GM23338 (cell line): ENCODE measurements at regions not wholly inside any gene's neighbourhood (a gene's known extent, or its start where the extent isn't known, plus 50 kb on each side); places are given as distances from the start of the nearest gene placed in this dataset.

Experiments used
- ATAC-seq: fragments of 200-7000 bp; cut with Tn5 transposase; 3 replicates; pipeline ENCODE4 v1.9.1; 2020
- DNase-seq: peaks from one replicate; pipeline ENCODE4 v3.0.0-alpha.2; 2015; ENCODE audit warnings: low spot score
- H2AFZ ChIP-seq: fragments of 200-600 bp; sonication (generic); 2 replicates; pipeline ENCODE4 v1.8.0; 2016; ENCODE audit warnings: antibody characterized with exemption, mild to moderate bottlenecking, moderate library complexity
- H3F3A ChIP-seq: fragments of 200-600 bp; sonication (generic); replicated peaks from 2 replicates; pipeline ENCODE4 v1.8.0; 2017; ENCODE audit warnings: antibody characterized with exemption, mixed run types, low read depth
- H3K27ac ChIP-seq: fragments of 200-600 bp; sonication (generic); 2 replicates; pipeline ENCODE4 v1.6.1; 2016; ENCODE audit warnings: low read depth
- H3K27me3 ChIP-seq: fragments of 200-600 bp; sonication (generic); 2 replicates; pipeline ENCODE4 v1.8.0; 2016; ENCODE audit warnings: mild to moderate bottlenecking, mixed run types, moderate library complexity; ENCODE audit not compliant: insufficient read depth
- H3K36me3 ChIP-seq: fragments of 200-600 bp; sonication (generic); 2 replicates; pipeline ENCODE4 v1.8.0; 2016; ENCODE audit warnings: mild to moderate bottlenecking; ENCODE audit not compliant: insufficient read depth
- H3K4me1 ChIP-seq: fragments of 200-600 bp; sonication (generic); 2 replicates; pipeline ENCODE4 v1.8.0; 2016; ENCODE audit warnings: mild to moderate bottlenecking, moderate library complexity; ENCODE audit not compliant: insufficient read depth
- H3K4me2 ChIP-seq: fragments of 200-600 bp; sonication (generic); 2 replicates; pipeline ENCODE4 v1.7.1; 2017; ENCODE audit warnings: mixed run types
- H3K4me3 ChIP-seq: fragments of 200-600 bp; sonication (generic); 2 replicates; pipeline ENCODE4 v1.6.1; 2016; ENCODE audit warnings: mixed run types
- H3K79me2 ChIP-seq: fragments of 200-600 bp; sonication (generic); replicated peaks from 2 replicates; pipeline ENCODE4 v1.8.0; 2017; ENCODE audit warnings: mild to moderate bottlenecking; ENCODE audit not compliant: insufficient read depth
- H3K9me2 ChIP-seq: fragments of 200-600 bp; sonication (generic); 2 replicates; pipeline ENCODE4 v1.8.0; 2017; ENCODE audit not compliant: insufficient read depth
- H4K20me1 ChIP-seq: fragments of 200-600 bp; sonication (generic); replicated peaks from 2 replicates; pipeline ENCODE4 v1.8.0; 2017; ENCODE audit warnings: mild to moderate bottlenecking; ENCODE audit not compliant: insufficient read depth
- H3K27ac Mint-ChIP-seq: 2 replicates; pipeline ENCODE4 v1.8.0; 2020; ENCODE audit warnings: inconsistent platforms, mild to moderate bottlenecking, moderate library complexity, mixed read lengths
- H3K27me3 Mint-ChIP-seq: 3 replicates; pipeline ENCODE4 v1.8.0; 2022; ENCODE audit warnings: low read depth, mild to moderate bottlenecking, moderate library complexity, mixed read lengths, inconsistent platforms; ENCODE audit not compliant: insufficient read depth, poor library complexity
- H3K36me3 Mint-ChIP-seq: 3 replicates; pipeline ENCODE4 v1.8.0; 2021; ENCODE audit warnings: low read depth, mild to moderate bottlenecking, inconsistent platforms, moderate library complexity, mixed read lengths
- H3K4me1 Mint-ChIP-seq: 3 replicates; pipeline ENCODE4 v1.8.0; 2020; ENCODE audit warnings: mild to moderate bottlenecking, inconsistent platforms, mixed read lengths
- H3K4me3 Mint-ChIP-seq: 3 replicates; pipeline ENCODE4 v1.8.0; 2021; ENCODE audit warnings: moderate library complexity, mild to moderate bottlenecking, inconsistent platforms, mixed read lengths
- H3K9me3 Mint-ChIP-seq: 3 replicates; pipeline ENCODE4 v1.8.0; 2020; ENCODE audit warnings: moderate library complexity, mild to moderate bottlenecking, inconsistent platforms, mixed read lengths
- EZH2 ChIP-seq: fragments of 200-600 bp; sonication (generic); IDR thresholded peaks from one replicate; pipeline ENCODE4 v1.8.0; 2017; ENCODE audit warnings: antibody characterized with exemption, mild to moderate bottlenecking, low read depth; ENCODE audit not compliant: unreplicated experiment
- POLR2AphosphoS5 ChIP-seq: IDR thresholded peaks from 2 replicates; pipeline ENCODE4 v1.6.1; 2016; ENCODE audit warnings: antibody characterized with exemption, low read depth
- STAT1 ChIP-seq: IDR thresholded peaks from one replicate; pipeline ENCODE4 v1.6.1; 2016; ENCODE audit warnings: antibody characterized with exemption; ENCODE audit not compliant: unreplicated experiment
- ZNF114 ChIP-seq: fragments of 250-450 bp; sonication (Bioruptor Pico); IDR thresholded peaks from 2 replicates; pipeline ENCODE4 v1.5.0; 2020; ENCODE audit warnings: mild to moderate bottlenecking, moderate library complexity
- TF ChIP-seq, protein P1 (sequence below), 2 experiments: fragments of 200-600 bp in 1 of 2; sonication (generic) in 1 of 2; conservative IDR thresholded peaks; 2 replicates each; pipeline versions ENCODE4 v1.5.1 to v1.6.1; 2016 to 2017; ENCODE audit warnings: antibody characterized with exemption in 2 of 2, low read depth in 2 of 2, mild to moderate bottlenecking in 2 of 2, moderate library complexity in 1 of 2
- TF ChIP-seq, protein P2 (sequence below): IDR thresholded peaks from 2 replicates; pipeline ENCODE4 v1.6.1; 2016; ENCODE audit warnings: antibody characterized with exemption

DNA sequence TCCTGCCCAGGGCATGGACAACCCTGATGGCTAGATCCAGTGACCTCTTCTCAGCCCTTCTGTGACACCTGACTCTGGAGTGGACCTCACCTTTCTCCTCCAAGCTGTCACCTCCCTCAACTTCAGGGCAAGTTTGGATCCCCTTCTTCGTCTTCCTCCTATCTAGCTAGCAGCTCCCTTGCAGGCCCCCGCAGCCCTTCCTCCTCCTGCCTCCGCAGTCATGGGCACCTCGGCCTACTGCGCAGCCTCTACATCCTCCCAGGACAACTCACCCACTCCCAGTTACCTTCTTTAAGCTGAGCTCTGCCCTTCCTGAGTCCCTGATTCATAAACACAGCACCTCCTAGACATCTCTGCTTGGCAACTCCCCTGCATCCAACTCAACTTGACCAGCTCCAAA is 61.3 kb upstream of the ID3 start:
- Histone ChIP-seq H3K27me3 (peaks cover 26% of the 10 kb centered on the region), H3F3A (peaks cover 15% of the 10 kb centered on the region), H3K27ac (no peak overlapping the region), H4K20me1 (no peaks in the 10 kb centered on the region), H3K36me3 (no peaks in the 10 kb centered on the region), H3K4me1 (peaks cover 4% of the 10 kb centered on the region; the same call in 1 of the 2 replicates), H3K4me2 (no peak overlapping the region), H3K4me3 (no peak overlapping the region), H3K79me2 (no peaks in the 10 kb centered on the region), H3K9me2 (0 out of 2 replicates have a peak, but pooled peaks cover 4% of the 10 kb centered on the region), H2AFZ (no peak overlapping the region)
- TF ChIP-seq, protein P1, sequence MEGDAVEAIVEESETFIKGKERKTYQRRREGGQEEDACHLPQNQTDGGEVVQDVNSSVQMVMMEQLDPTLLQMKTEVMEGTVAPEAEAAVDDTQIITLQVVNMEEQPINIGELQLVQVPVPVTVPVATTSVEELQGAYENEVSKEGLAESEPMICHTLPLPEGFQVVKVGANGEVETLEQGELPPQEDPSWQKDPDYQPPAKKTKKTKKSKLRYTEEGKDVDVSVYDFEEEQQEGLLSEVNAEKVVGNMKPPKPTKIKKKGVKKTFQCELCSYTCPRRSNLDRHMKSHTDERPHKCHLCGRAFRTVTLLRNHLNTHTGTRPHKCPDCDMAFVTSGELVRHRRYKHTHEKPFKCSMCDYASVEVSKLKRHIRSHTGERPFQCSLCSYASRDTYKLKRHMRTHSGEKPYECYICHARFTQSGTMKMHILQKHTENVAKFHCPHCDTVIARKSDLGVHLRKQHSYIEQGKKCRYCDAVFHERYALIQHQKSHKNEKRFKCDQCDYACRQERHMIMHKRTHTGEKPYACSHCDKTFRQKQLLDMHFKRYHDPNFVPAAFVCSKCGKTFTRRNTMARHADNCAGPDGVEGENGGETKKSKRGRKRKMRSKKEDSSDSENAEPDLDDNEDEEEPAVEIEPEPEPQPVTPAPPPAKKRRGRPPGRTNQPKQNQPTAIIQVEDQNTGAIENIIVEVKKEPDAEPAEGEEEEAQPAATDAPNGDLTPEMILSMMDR (conservative IDR thresholded peaks at IDR 0.05; ENCODE audit: low read depth in 2 of 2), result no peak
- TF ChIP-seq EZH2, result no peak
- Mint-ChIP-seq H3K4me3 (no peak overlapping the region; the same call in 2 of the 3 replicates), H3K27me3 (peaks cover 24% of the 10 kb centered on the region), H3K9me3 (no peaks in the 10 kb centered on the region; the same call in 2 of the 3 replicates), H3K4me1 (peaks cover 17% of the 10 kb centered on the region), H3K36me3 (no peaks in the 10 kb centered on the region), H3K27ac (no peak overlapping the region)
- ATAC-seq, result no peak
- no peak for DNase-seq

GRCh38 chr1:23619299-23620188 is 60.2 kb upstream of the ID3 start:
- Histone ChIP-seq H3K4me2 (peak overlapping the region; percentile 70), H4K20me1 (no peaks in the 10 kb centered on the region), H3K79me2 (no peaks in the 10 kb centered on the region), H3K4me3 (peak overlapping the region; percentile 53), H3K27me3 (peaks cover 26% of the 10 kb centered on the region), H3F3A (peaks cover 15% of the 10 kb centered on the region), H2AFZ (peak overlapping the region; percentile 18), H3K36me3 (no peaks in the 10 kb centered on the region), H3K9me2 (0 out of 2 replicates have a peak, but pooled peaks cover 4% of the 10 kb centered on the region), H3K27ac (no peak overlapping the region), H3K4me1 (peaks cover 4% of the 10 kb centered on the region; the same call in 1 of the 2 replicates)
- H3K27ac Mint-ChIP-seq, result no peak overlapping the region
- ATAC-seq, result peak; percentile 94
- H3K9me3 Mint-ChIP-seq, result no peaks in the 10 kb centered on the region; the same call in 2 of the 3 replicates
- H3K36me3 Mint-ChIP-seq, result no peaks in the 10 kb centered on the region
- DNase-seq, result peak; percentile 86
- peak overlapping the region; percentile 73 for H3K4me3 Mint-ChIP-seq
- no peak for TF ChIP-seq STAT1
- TF ChIP-seq, protein P2, sequence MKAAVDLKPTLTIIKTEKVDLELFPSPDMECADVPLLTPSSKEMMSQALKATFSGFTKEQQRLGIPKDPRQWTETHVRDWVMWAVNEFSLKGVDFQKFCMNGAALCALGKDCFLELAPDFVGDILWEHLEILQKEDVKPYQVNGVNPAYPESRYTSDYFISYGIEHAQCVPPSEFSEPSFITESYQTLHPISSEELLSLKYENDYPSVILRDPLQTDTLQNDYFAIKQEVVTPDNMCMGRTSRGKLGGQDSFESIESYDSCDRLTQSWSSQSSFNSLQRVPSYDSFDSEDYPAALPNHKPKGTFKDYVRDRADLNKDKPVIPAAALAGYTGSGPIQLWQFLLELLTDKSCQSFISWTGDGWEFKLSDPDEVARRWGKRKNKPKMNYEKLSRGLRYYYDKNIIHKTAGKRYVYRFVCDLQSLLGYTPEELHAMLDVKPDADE, result 0 out of 2 replicates have a peak, but pooled peaks have one; percentile 7
- peaks cover 17% of the 10 kb centered on the region for H3K4me1 Mint-ChIP-seq
- H3K27me3 Mint-ChIP-seq, result peaks cover 25% of the 10 kb centered on the region

DNA sequence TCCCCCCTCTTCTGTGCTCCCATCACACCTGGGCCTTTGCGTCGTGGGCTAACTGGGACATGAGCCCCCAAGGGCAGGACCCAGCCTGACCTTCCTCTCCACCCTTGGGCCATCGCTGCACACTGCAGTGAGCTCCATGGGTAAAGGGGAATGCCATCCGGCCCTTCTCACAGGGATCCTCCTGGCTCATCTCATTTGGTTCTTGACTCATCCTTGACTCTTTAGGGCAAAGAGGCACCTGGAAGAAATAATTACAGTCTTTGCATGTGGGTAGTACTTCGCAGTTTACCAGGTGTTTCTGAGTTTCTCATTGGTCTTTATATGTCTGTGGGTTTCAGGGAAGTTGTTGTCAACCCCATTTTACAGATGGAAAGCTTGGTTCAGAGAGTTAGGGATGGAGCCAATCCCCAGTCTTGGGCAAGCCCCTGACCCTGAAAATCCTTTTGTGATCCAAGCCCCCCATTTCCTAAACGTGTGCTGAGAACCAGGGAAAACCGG is 59.3 kb upstream of the ID3 start:
- no peaks in the 10 kb centered on the region for H3K36me3 ChIP-seq
- H3K9me2 ChIP-seq, result 0 out of 2 replicates have a peak, but pooled peaks cover 4% of the 10 kb centered on the region
- H3K4me2 ChIP-seq, result peak overlapping the region; percentile 70
- no peaks in the 10 kb centered on the region for H3K79me2 ChIP-seq
- H2AFZ ChIP-seq, result no peak overlapping the region
- H3K4me1 ChIP-seq, result peaks cover 4% of the 10 kb centered on the region; the same call in 1 of the 2 replicates
- Mint-ChIP-seq H3K27ac (no peak overlapping the region), H3K9me3 (no peaks in the 10 kb centered on the region; the same call in 2 of the 3 replicates), H3K27me3 (peaks cover 25% of the 10 kb centered on the region), H3K36me3 (no peaks in the 10 kb centered on the region), H3K4me3 (peak overlapping the region; percentile 64), H3K4me1 (peaks cover 17% of the 10 kb centered on the region)
- no peak for TF ChIP-seq POLR2AphosphoS5
- no peak for TF ChIP-seq EZH2
- no peak for TF ChIP-seq ZNF114 (CRISPR knock-in tag)
- TF ChIP-seq, protein P1 (conservative IDR thresholded peaks at IDR 0.05; ENCODE audit: low read depth in 2 of 2), result no peak
- TF ChIP-seq, protein P2, result no peak
- no peak overlapping the region for H3K27ac ChIP-seq
- no peak overlapping the region; the same call in 1 of the 2 replicates for H3K4me3 ChIP-seq
- no peaks in the 10 kb centered on the region for H4K20me1 ChIP-seq
- no peak; the same call in 2 of the 3 replicates for ATAC-seq
- DNase-seq, result no peak
- H3F3A ChIP-seq, result peaks cover 15% of the 10 kb centered on the region
- peaks cover 26% of the 10 kb centered on the region for H3K27me3 ChIP-seq
